Stimulated activated CD8-positive, alpha-beta memory T cell treated with anti-CD3 and anti-CD28 coated beads, Interleukin-15, amount 100 ng/mL, for 1 hour (primary cell): ENCODE measurements at regions not wholly inside any gene's neighbourhood (a gene's known extent, or its start where the extent isn't known, plus 50 kb on each side); places are given as distances from the start of the nearest gene placed in this dataset.

Experiments
- DNase-seq: peaks from one replicate; pipeline ENCODE4 v3.0.0-alpha.2; 2020; ENCODE audit warnings: low read depth

GRCh38 chr7:121810831-121811672 is 61.9 kb upstream of the PTPRZ1 start:
- no peak for DNase-seq

- no peak for DNase-seq
These were observed 65.9 kb upstream of the PTPRZ1 start for GRCh38 chr7:121807078-121807477.

DNA sequence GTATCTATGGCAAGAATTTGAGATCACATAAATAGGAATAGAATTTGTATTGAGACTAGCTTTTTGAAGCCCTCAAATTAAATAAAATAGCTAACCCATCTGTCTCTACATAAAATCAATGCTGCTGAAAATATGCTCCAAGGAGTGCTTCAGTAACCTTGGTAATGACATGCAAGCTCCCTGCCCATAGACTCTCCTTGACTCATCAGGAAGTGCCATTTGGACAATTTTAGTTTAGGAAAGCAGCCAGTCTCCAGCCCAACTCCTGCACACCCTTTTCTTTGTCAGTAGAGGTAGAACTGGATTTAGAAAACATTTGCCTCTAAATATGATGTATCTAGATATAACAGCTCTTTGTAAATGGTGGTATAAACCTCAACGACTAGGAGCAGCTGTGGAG is 69.9 kb upstream of the PTPRZ1 start:
- DNase-seq, result no peak

GRCh38 chr7:121800916-121801675 is 71.9 kb upstream of the PTPRZ1 start:
- DNase-seq, result no peak

GRCh38 chr7:121798896-121799295 is 74.1 kb upstream of the PTPRZ1 start:
- DNase-seq, result no peak

DNA sequence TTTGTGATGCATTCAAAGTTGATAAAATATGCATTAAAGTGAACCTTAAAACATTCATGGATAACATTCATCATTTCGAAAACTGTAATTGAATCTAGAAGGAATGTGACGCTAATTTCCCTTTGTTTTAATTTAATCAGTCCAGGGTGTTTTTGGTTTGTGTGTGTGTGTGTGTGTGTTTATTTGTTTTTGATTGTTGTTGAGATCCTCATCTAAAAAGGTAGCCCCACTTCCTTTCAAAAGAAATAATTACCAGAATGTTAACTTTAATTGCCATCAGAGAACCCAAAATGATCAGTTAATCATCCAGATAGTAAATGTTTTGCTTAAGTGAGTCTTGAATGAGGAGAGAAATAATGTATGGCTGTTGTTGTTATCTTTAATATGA is 74.5 kb upstream of the PTPRZ1 start:
- no peak for DNase-seq

DNA sequence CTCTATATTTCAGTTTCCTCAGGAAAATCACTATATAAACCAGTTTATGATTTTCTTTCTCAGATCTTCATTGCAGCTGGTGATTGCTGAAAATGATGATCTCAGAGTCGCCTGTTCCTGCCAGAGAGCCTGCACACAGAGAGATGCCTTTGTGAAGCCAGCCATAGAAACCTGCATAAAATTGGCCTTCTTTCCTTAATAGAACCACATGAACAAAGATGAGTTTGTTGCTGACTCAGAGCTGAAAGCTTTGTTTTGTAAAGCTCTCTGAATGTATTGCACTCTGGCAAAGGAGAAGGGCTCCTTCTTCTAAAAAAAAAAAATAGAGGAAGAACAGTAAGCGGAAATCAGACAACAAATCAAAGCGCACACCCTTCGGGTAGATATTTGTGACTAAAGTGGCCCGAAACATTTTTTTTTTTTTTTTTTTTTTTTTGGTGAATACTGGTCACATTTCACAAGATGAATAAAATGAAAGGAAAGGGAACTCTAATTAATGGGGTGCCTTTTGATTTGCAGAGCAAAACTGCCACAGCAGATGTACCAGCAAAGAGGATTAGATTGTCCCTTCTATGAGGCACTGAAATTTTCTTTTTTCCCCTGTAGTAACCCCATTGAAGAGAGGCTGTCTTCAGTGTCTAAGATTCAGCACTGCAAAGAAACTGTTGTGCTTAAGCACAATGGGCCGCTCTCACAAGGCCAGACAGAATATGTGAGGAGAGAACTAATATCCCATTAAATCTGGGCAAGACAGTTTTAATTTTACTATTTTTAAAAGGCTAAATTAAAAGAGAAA is 75.1 kb upstream of the PTPRZ1 start:
- no peak for DNase-seq

- no peak for DNase-seq
These were observed 75.9 kb upstream of the PTPRZ1 start for GRCh38 chr7:121796936-121797656.

DNA sequence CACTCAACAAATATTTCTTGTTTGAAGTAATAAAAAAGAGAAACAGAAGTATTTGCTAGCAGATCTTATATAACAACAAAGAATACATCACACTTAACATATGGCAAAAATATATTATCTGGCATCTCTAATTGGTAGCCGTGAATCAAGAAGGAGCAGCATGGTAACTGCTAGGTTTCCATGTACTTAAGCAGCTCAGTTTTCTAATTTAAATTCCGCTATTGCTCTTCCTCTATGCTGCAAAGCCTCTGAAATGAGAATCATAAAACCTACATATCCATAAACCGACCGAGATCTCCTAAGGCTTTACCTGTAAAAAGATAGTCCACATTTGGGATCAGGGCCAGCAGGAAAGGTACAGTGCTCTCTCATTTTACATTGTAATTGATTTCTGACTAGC is 76.6 kb upstream of the PTPRZ1 start:
- no peak for DNase-seq

- DNase-seq, result no peak
These were observed 77.2 kb upstream of the PTPRZ1 start for GRCh38 chr7:121795736-121796135.

GRCh38 chr7:121793716-121794115 is 79.2 kb upstream of the PTPRZ1 start:
- no peak for DNase-seq

GRCh38 chr7:121777672-121778071 is 95.3 kb upstream of the PTPRZ1 start:
- DNase-seq, result no peak

DNA sequence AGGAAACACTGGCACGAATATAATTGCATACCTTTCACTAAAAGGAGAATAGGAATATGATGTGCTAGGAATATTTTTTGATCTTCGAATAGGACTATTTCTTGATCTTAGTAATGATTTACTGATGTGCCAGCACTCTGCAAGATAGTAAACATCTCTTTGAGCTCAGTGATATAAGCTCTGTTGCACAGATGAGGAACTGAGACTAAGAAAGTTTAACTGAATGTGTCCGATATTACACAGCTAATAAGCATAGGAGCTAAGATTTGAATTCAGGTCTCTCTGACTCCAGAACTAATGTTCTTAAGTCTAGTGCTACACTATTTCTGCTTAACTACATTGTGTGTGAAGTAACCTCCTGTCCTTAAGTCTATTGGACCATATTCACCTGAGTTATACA is 98.4 kb upstream of the PTPRZ1 start:
- DNase-seq, result no peak

GRCh38 chr7:121766676-121767075 is 106.3 kb upstream of the PTPRZ1 start:
- DNase-seq, result no peak

- no peak for DNase-seq
These were observed 111.6 kb upstream of the PTPRZ1 start for GRCh38 chr7:121761399-121761798.

DNA sequence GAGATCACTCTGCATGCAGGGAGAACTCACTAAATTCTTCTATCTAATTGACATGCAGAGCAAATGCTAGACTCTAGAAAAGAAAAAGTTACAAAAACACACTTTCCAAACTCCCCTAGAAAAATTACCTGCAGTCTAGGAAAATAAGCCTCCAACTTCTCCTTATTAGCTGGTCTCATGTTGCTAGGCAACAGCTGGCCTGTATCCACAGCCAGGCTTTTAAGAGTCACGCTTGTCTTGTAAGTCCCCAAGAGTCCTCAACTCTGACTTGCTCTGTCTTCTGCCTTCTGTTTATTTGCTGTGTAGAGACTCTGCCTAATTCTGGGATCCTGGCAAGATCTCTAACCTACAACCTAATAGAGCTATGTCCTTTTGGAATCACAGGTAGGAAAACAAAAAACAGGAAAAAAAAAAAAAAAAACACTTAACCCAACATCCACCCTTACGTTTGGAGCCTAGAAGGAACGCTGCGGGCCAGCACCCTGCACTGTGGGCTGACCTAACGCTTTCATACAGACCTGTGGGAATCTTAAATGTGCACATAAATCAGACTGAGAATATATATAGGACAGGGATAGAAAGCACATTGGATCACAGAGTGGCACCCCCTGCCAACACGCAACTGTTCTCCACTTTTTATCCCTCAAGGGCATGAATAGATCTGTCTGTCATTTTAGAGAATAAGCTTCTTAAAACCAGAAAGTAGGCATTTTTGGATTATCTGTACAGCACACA is 117.0 kb upstream of the PTPRZ1 start:
- no peak for DNase-seq

GRCh38 chr7:121755286-121755685 is 117.7 kb upstream of the PTPRZ1 start:
- no peak for DNase-seq

DNA sequence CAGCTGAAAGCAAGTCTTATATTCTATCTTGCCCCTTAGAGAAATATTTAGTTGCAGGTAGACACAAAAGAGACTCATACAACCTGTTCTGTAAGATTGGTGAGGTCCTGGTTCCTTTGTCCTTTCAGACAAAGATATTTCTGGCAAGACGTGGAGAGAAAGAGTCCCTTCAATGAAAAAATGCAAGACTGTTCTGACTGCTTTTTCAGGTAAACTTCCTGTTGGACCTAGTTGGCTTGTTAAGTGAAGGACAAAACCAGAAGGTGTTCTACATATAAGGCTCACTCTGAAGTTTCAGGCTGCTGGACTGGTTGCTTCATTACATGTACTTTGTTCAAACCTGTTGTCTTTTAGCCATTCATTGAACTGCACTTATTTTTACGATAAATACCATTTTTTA is 119.0 kb upstream of the PTPRZ1 start:
- DNase-seq, result no peak

- DNase-seq, result no peak
These were observed 120.3 kb upstream of the PTPRZ1 start for GRCh38 chr7:121752706-121753105.

DNA sequence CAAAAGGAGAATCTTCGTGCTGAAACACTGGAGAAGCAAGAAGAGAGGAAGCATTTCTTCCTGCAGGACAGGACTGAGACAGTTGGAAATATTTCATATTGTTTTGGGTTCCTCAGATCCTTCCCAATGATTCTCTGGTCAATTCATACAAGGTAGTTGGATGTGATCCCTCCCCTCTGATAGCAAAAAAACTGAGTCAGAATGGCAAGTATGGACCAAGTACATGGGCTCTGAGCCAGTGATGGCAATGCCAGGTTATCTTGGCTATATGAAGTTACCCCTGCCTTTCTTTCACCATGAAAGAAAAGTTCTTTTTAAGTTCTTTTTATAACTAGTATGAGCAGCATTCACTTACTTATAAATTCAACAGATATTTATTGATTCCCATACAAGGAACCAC is 124.4 kb upstream of the PTPRZ1 start:
- no peak for DNase-seq

DNA sequence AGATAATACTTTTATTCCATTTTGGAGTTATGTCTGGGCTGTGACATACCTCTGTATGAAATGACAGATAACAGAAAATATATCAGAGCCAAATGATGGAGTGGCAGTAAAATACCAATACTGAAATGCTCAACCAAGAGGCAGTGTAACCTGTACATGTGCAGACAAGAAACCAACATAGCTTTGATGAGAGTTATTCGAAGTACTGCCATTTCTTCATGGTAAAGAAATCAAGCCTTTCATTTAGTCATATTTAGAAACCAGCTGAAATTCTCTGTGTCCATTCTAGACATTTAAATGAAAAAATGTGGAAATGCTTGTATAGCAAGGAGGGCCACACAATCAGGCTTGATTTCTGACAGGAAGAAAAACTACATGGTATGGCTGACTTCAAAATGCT is 127.1 kb upstream of the PTPRZ1 start:
- no peak for DNase-seq
